Loucy (cell line): ENCODE measurements at regions not wholly inside any gene's neighbourhood (a gene's known extent, or its start where the extent isn't known, plus 50 kb on each side); places are given as distances from the start of the nearest gene placed in this dataset.

Experiments
- H2AFZ ChIP-seq: fragments of 200-600 bp; sonication (generic); 2 replicates; pipeline ENCODE4 v1.6.0; 2016; ENCODE audit warnings: antibody characterized with exemption, mild to moderate bottlenecking, low read length, moderate library complexity
- H3F3A ChIP-seq: fragments of 200-600 bp; 2 replicates; pipeline ENCODE4 v1.6.0; 2016; ENCODE audit warnings: antibody characterized with exemption, low read depth, mild to moderate bottlenecking
- H3K27me3 ChIP-seq: fragments of 200-600 bp; sonication (generic); 2 replicates; pipeline ENCODE4 v1.6.1; 2014; ENCODE audit warnings: low read length, mild to moderate bottlenecking; ENCODE audit not compliant: insufficient read depth, poor library complexity, severe bottlenecking
- H3K36me3 ChIP-seq: fragments of 200-600 bp; sonication (generic); 2 replicates; pipeline ENCODE4 v1.6.1; 2016; ENCODE audit warnings: low read length; ENCODE audit not compliant: insufficient read depth
- H3K4me1 ChIP-seq: fragments of 200-600 bp; sonication (generic); 2 replicates; pipeline ENCODE4 v1.5.1; 2014; ENCODE audit warnings: low read length, mild to moderate bottlenecking; ENCODE audit not compliant: insufficient read depth, poor library complexity, severe bottlenecking
- H3K4me2 ChIP-seq: fragments of 200-600 bp; sonication (generic); 2 replicates; pipeline ENCODE4 v1.6.0; 2014; ENCODE audit warnings: antibody characterized with exemption, low read length, low read depth, mild to moderate bottlenecking; ENCODE audit not compliant: poor library complexity, severe bottlenecking
- H3K4me3 ChIP-seq: fragments of 200-600 bp; sonication (generic); 2 replicates; pipeline ENCODE4 v1.5.1; 2014; ENCODE audit warnings: low read length, mild to moderate bottlenecking, mixed read lengths; ENCODE audit not compliant: poor library complexity, severe bottlenecking
- H3K79me2 ChIP-seq: fragments of 200-600 bp; sonication (generic); 2 replicates; pipeline ENCODE4 v1.6.1; 2014; ENCODE audit warnings: low read length; ENCODE audit not compliant: insufficient read depth
- H3K9ac ChIP-seq: fragments of 200-600 bp; sonication (generic); 2 replicates; pipeline ENCODE4 v1.6.0; 2014; ENCODE audit warnings: mild to moderate bottlenecking, low read depth, low read length, moderate library complexity; ENCODE audit not compliant: poor library complexity, severe bottlenecking
- H3K9me2 ChIP-seq: fragments of 200-600 bp; sonication (generic); replicated peaks from 2 replicates; pipeline ENCODE4 v1.6.1; 2016; ENCODE audit warnings: low read depth, low read length, mixed read lengths
- H3K9me3 ChIP-seq: fragments of 200-600 bp; sonication (generic); 2 replicates; pipeline ENCODE4 v1.6.1; 2014; ENCODE audit warnings: mild to moderate bottlenecking, antibody characterized with exemption, low read length, low read depth; ENCODE audit not compliant: insufficient read depth
- H4K20me1 ChIP-seq: fragments of 200-600 bp; sonication (generic); 2 replicates; pipeline ENCODE4 v1.6.0; 2014; ENCODE audit warnings: antibody characterized with exemption, low read length, mild to moderate bottlenecking; ENCODE audit not compliant: insufficient read depth, poor library complexity, severe bottlenecking
- CTCF ChIP-seq: fragments of 200-600 bp; sonication (generic); conservative IDR thresholded peaks from 2 replicates; pipeline ENCODE4 v1.5.1; 2014; ENCODE audit warnings: mild to moderate bottlenecking, antibody characterized with exemption, low read length
- EZH2phosphoT487 ChIP-seq: fragments of 200-600 bp; IDR thresholded peaks from 2 replicates; pipeline ENCODE4 v1.6.1; 2018; ENCODE audit warnings: antibody characterized with exemption, mild to moderate bottlenecking, moderate library complexity, borderline replicate concordance

DNA sequence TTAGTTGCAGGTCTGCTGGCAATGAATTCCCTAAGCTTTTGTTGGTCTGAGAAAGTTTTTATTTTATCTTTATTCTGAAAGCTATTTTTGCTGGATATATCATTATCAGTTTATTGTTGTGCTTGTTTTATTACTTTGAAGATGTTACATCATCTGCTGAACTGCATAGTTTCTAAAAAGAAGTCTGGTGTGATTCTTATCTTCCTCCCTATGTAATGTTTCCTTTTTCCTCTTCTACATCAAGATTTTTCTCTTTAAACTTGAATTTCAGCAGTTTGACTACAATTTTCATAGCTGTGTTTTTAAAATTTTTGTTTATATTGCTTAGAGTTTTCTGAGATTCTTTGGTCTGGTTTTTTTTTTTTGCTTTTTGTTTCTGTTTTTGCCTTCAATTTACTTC is 137.1 kb upstream of the PMCH start:
- no peak overlapping the region for H2AFZ ChIP-seq
- H3K9ac ChIP-seq: no peak overlapping the region
- H3K79me2 ChIP-seq: no peaks in the 10 kb centered on the region
- H3K9me2 ChIP-seq: no peaks in the 10 kb centered on the region
- TF ChIP-seq CTCF (no peak), EZH2phosphoT487 (no peak)
- H4K20me1 ChIP-seq: no peaks in the 10 kb centered on the region
- no peaks in the 10 kb centered on the region for H3K36me3 ChIP-seq
- H3K9me3 ChIP-seq: no peaks in the 10 kb centered on the region
- H3K4me1 ChIP-seq: no peaks in the 10 kb centered on the region
- H3F3A ChIP-seq: no peaks in the 10 kb centered on the region
- H3K4me2 ChIP-seq: no peak overlapping the region
- no peak overlapping the region for H3K4me3 ChIP-seq
- no peaks in the 10 kb centered on the region for H3K27me3 ChIP-seq

DNA sequence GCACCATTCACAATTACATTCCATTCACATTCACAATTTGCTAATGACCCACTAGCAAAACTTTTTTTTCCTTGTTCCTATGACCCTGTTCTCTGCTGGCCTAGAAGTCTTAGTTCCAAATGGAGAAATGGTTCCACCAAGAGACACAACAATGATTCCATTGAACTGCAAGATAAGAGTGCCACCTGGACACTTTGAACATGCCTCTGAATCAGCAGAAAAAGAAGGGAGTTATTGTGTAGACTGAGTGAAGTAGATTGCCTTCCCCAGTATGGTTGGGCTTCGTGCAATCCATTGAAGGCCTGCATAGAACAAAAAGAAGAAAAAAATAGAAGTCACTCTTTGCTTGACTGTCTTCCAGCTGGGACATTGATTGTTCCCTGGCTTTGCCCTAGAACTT is 133.8 kb upstream of the PMCH start:
- no peak overlapping the region for H2AFZ ChIP-seq
- H3K4me2 ChIP-seq: no peak overlapping the region
- H3F3A ChIP-seq: no peaks in the 10 kb centered on the region
- no peaks in the 10 kb centered on the region for H3K36me3 ChIP-seq
- no peaks in the 10 kb centered on the region for H3K9me2 ChIP-seq
- no peaks in the 10 kb centered on the region for H3K79me2 ChIP-seq
- TF ChIP-seq EZH2phosphoT487: no peak
- no peak for TF ChIP-seq CTCF
- H3K9ac ChIP-seq: no peak overlapping the region
- H3K4me3 ChIP-seq: no peak overlapping the region
- no peaks in the 10 kb centered on the region for H3K9me3 ChIP-seq
- no peaks in the 10 kb centered on the region for H4K20me1 ChIP-seq
- H3K27me3 ChIP-seq: no peaks in the 10 kb centered on the region
- H3K4me1 ChIP-seq: no peaks in the 10 kb centered on the region

DNA sequence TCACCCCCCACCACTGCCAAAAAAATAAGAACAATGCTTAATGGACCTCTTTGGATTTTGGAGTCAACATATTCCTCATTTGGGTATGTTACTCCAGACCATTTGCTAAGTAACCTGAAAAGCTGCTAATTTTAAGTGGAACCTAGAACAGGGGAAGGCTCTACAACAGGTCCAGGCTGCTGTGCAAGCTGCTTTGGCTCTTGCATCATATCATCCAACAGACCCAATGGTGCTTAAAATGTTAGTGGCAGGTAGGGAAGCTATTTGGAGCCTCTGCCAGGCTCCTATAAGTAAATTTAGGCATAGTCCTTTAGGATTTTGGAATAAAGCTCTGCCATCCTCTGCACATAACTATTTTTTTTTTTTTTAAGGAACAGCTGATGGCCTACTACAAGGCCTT is 132.2 kb upstream of the PMCH start:
- Histone ChIP-seq H3K79me2 (no peaks in the 10 kb centered on the region), H3K36me3 (no peaks in the 10 kb centered on the region), H2AFZ (no peak overlapping the region), H3K27me3 (no peaks in the 10 kb centered on the region), H3K9me3 (no peaks in the 10 kb centered on the region), H3K4me2 (no peak overlapping the region), H3K9ac (no peak overlapping the region), H3F3A (no peaks in the 10 kb centered on the region), H3K9me2 (no peaks in the 10 kb centered on the region), H4K20me1 (no peaks in the 10 kb centered on the region), H3K4me3 (no peak overlapping the region), H3K4me1 (no peaks in the 10 kb centered on the region)
- TF ChIP-seq EZH2phosphoT487 (no peak), CTCF (no peak)
